ENCODE measurements at regions not wholly inside any gene's neighbourhood (a gene's known extent, or its start where the extent isn't known, plus 50 kb on each side); places are given as distances from the start of the nearest gene placed in this dataset. TPM values are rescaled to one million over a fixed set of nuclear protein-coding genes. Genes with fewer than 3 reads are reported as not detected.

DNA sequence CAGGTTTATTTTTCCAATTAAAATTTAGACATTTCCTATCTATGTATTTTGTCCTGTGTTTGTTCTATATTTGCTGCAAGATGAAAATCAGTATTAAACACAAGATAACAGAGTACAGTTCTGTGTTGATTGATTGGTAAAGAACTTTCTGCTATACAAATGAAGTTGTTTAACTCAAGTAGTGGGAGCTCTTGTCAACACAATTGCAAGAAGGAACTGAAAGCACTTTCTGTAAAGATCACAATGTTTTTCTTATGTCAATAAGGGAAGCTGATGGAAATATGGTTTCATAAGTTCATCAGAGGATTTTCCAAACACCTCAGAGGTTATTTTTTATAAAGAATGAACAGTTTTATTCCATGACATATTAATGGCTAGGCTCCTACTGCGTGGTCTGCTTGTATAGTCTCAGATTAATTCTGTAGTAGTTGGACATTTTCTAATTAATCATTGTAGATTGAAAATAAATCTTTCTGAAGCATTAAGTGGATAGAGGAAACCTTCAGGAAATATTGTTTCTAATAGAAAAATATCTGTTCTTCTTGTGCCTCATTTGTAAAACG lies 379.5 kb downstream of the LRFN5 start:
- Histone ChIP-seq H3K36me3 (no peaks in the 10 kb centered on the region), H3K9me3 (no peaks in the 10 kb centered on the region), H3K4me1 (no peaks in the 10 kb centered on the region), H3K4me3 (replicated peaks in 1 of 3) (no peak overlapping the region), H3K27me3 (no peaks in the 10 kb centered on the region), H3K27ac (no peak overlapping the region)
- intact Hi-C loops (cut with DNase I) = no loop called here
- 51 to 61% methylated on average over 2 of the region's 2 CpGs for WGBS, 2 donors
- TF ChIP-seq, protein P1, sequence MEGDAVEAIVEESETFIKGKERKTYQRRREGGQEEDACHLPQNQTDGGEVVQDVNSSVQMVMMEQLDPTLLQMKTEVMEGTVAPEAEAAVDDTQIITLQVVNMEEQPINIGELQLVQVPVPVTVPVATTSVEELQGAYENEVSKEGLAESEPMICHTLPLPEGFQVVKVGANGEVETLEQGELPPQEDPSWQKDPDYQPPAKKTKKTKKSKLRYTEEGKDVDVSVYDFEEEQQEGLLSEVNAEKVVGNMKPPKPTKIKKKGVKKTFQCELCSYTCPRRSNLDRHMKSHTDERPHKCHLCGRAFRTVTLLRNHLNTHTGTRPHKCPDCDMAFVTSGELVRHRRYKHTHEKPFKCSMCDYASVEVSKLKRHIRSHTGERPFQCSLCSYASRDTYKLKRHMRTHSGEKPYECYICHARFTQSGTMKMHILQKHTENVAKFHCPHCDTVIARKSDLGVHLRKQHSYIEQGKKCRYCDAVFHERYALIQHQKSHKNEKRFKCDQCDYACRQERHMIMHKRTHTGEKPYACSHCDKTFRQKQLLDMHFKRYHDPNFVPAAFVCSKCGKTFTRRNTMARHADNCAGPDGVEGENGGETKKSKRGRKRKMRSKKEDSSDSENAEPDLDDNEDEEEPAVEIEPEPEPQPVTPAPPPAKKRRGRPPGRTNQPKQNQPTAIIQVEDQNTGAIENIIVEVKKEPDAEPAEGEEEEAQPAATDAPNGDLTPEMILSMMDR (IDR thresholded peaks at IDR 0.05) = no peak
- TF ChIP-seq POLR2A (IDR thresholded peaks at IDR 0.05) = no peak
- no peak for DNase-seq

DNA sequence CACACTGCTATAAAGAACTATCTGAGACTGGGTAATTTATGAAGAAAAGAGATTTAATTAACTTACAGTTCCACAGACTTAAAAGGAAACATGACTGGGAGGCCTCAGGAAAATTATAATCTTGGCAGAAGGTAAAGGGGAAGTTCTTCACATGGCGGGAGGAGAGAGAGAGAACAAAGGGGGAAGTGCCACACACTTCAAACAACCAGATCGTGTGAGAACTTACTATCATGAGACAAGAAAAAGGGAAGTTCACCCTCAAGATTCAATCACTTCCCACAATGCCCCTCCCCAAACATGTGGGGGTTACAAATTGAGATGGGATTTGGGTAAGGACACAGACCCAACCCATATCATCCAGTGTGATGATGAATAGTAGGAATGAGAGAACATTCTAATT lies 366.5 kb downstream of the LRFN5 start:
- intact Hi-C loops (cut with DNase I) = no loop called here
- 72 to 79% methylated on average over 2 of the region's 2 CpGs for WGBS, 2 donors

DNA sequence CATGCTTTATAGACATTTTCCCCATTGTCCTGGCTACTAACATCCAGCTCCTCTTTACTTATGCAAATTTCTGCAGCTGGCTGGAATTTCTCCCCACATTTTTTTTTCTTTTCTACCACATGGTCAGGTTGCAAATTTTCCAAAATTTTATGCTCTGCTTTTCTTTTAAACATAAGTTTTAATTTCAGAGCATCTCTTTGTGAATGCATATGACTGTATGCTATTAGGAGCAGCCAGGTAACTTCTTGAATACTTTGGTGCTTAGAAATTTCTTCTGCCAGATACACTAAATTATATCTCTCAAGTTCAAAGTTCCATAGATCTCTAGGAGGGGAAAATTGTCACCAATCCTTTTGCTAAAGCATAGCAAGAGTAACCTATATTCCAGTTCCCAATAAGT lies 365.9 kb downstream of the LRFN5 start:
- no peaks in the 10 kb centered on the region for H3K9me3 ChIP-seq

More for the DNA sequence above, 366.5 kb downstream of the LRFN5 start:
- no peaks in the 10 kb centered on the region for H3K27me3 ChIP-seq
- H3K4me3 ChIP-seq (replicated peaks in 1 of 3) = no peak overlapping the region
- no peak for DNase-seq
- H3K36me3 ChIP-seq = no peaks in the 10 kb centered on the region
- H3K9me3 ChIP-seq = no peaks in the 10 kb centered on the region
- H3K4me1 ChIP-seq = no peaks in the 10 kb centered on the region
- TF ChIP-seq, protein P1 (IDR thresholded peaks at IDR 0.05) = no peak
- TF ChIP-seq POLR2A (IDR thresholded peaks at IDR 0.05) = no peak
- H3K27ac ChIP-seq = no peak overlapping the region

DNA sequence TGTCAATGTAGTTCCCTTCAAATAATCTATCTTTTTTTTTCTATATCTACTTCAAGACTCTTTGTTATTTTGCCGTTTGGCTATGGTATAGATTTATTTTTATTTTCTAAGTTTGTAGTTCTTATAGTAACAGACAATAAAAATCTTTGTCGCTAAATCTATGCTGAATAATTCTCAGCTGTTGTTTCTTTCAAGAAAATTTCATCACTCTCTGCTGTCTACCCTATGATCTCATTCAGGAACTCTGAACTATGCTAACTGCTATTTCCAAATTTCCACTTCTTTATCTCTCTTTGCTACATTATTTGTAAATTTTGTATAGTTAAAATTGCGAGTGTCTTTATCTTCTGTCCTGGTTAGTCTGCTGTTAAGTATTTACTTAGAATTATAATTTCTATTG lies 353.6 kb downstream of the LRFN5 start:
- Histone ChIP-seq H3K9me3 (no peaks in the 10 kb centered on the region), H3K27me3 (no peaks in the 10 kb centered on the region), H3K27ac (no peak overlapping the region), H3K36me3 (no peaks in the 10 kb centered on the region), H3K4me1 (no peaks in the 10 kb centered on the region), H3K4me3 (replicated peaks in 1 of 3) (no peak overlapping the region)
- no peak for TF ChIP-seq POLR2A (IDR thresholded peaks at IDR 0.05)
- TF ChIP-seq, protein P1 (IDR thresholded peaks at IDR 0.05) = no peak
- no peak for DNase-seq
- 73 to 80% methylated on average over 3 of the region's 3 CpGs for WGBS, 2 donors
- intact Hi-C loops (cut with DNase I) = no loop called here

More for the DNA sequence above, 365.9 kb downstream of the LRFN5 start:
- Histone ChIP-seq H3K4me3 (replicated peaks in 1 of 3) (no peak overlapping the region), H3K4me1 (no peaks in the 10 kb centered on the region), H3K36me3 (no peaks in the 10 kb centered on the region), H3K27me3 (no peaks in the 10 kb centered on the region), H3K27ac (no peak overlapping the region)
- DNase-seq = no peak
- intact Hi-C loops (cut with DNase I) = no loop called here
- TF ChIP-seq POLR2A (IDR thresholded peaks at IDR 0.05) = no peak
- TF ChIP-seq, protein P1 (IDR thresholded peaks at IDR 0.05) = no peak

DNA sequence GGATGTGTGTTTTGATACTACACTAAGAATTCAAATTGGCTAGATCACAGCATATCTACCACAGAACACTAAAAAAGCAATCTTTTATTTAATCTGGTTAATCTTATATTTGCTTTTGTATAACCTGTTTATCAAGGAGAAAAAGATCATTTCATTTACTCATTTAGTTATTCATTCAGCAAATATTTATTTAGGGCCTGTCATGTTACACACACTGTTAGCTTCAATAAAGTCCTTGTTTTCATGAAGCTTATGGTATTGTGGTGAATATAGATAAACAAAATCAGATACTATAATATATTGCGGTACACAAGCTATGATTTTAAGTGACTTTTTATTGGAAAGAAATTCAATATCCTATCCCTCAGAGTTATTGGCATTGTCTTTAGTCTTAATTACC lies 350.8 kb downstream of the LRFN5 start:
- TF ChIP-seq, protein P1 (IDR thresholded peaks at IDR 0.05) = no peak
- no peak for TF ChIP-seq POLR2A (IDR thresholded peaks at IDR 0.05)
- no peak for DNase-seq
- no peaks in the 10 kb centered on the region for H3K4me1 ChIP-seq
- no peaks in the 10 kb centered on the region for H3K36me3 ChIP-seq
- H3K27ac ChIP-seq = no peak overlapping the region
- intact Hi-C loops (cut with DNase I) = no loop called here
- H3K27me3 ChIP-seq = no peaks in the 10 kb centered on the region
- 97 to 99% methylated on average over 1 of the region's 1 CpG for WGBS, 2 donors
- H3K9me3 ChIP-seq = no peaks in the 10 kb centered on the region
- H3K4me3 ChIP-seq (replicated peaks in 1 of 3) = no peak overlapping the region

Small RNA genes in the stretch of these regions (small RNA-seq; reads per million reads assigned to genes)
- gene AL163153.1 (not detected), gene AL358913.1 (not detected), gene AL442163.3 (not detected)

Measured in thyroid gland (tissue), 4 donors.